Immature natural killer cell (primary cell): ENCODE measurements at regions not wholly inside any gene's neighbourhood (a gene's known extent, or its start where the extent isn't known, plus 50 kb on each side); places are given as distances from the start of the nearest gene placed in this dataset.

Experiments
- DNase-seq, 3 donors: peaks; one replicate each; pipeline ENCODE4 v3.0.0; 2022; ENCODE audit warnings: mixed read lengths in 1 of 3
- H3K27ac Mint-ChIP-seq, 6 donors: one replicate each; pipeline ENCODE4 v1.8.0; 2020; ENCODE audit warnings: mixed read lengths in 6 of 6, mild to moderate bottlenecking in 5 of 6, inconsistent platforms in 4 of 6, moderate library complexity in 3 of 6
- H3K27me3 Mint-ChIP-seq, 3 donors: one replicate each; pipeline ENCODE4 v1.8.0; 2020 to 2021; ENCODE audit warnings: low read depth in 3 of 3, mild to moderate bottlenecking in 3 of 3, mixed read lengths in 3 of 3, moderate library complexity in 3 of 3, inconsistent platforms in 1 of 3
- H3K36me3 Mint-ChIP-seq, 3 donors: one replicate each; pipeline ENCODE4 v1.8.0; 2020; ENCODE audit warnings: mixed read lengths in 3 of 3, inconsistent platforms in 2 of 3, mild to moderate bottlenecking in 2 of 3
- H3K4me1 Mint-ChIP-seq, 2 donors: one replicate each; pipeline ENCODE4 v1.8.0; 2020; ENCODE audit warnings: inconsistent platforms in 2 of 2, mild to moderate bottlenecking in 2 of 2, mixed read lengths in 2 of 2, moderate library complexity in 1 of 2
- H3K4me3 Mint-ChIP-seq, 5 donors: one replicate each; pipeline ENCODE4 v1.8.0; 2020; ENCODE audit warnings: mild to moderate bottlenecking in 5 of 5, mixed read lengths in 5 of 5, inconsistent platforms in 3 of 5, moderate library complexity in 3 of 5
- H3K9me3 Mint-ChIP-seq, 6 donors: one replicate each; pipeline ENCODE4 v1.8.0; 2020; ENCODE audit warnings: mild to moderate bottlenecking in 6 of 6, mixed read lengths in 6 of 6, inconsistent platforms in 4 of 6, moderate library complexity in 3 of 6

- Mint-ChIP-seq H3K4me1 (no peaks in the 10 kb centered on the region), H3K4me3 (no peak overlapping the region), H3K9me3 (peaks cover 0 to 2% (median 0%) of the 10 kb centered on the region in 6 donors), H3K27me3 (peaks cover 0 to 3% (median 2%) of the 10 kb centered on the region in 3 donors), H3K36me3 (no peaks in the 10 kb centered on the region), H3K27ac (no peak overlapping the region)
- DNase-seq: no peak
These were observed 174.2 kb upstream of the NFIA start for GRCh38 chr1:60908159-60908558.

DNA sequence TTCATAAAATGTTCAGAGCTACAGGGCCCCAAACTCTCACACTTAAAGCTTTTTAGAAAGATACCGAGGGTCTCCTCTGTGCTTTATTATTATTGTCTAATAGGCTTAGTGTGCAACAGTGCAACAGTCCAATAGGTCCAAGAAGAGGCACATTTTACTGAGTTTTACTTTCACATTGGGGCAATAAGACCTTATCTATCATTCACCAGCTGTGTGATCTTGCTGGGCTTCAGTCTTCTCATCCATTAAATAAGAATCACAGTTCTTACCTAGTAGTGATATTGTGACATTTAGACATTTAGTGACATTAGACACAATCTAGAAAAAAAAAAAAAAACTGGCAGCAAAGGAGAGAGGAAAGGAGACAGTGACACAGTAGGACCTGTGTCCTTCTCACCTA lies 175.8 kb upstream of the NFIA start:
- no peak for DNase-seq
- Mint-ChIP-seq H3K4me1 (no peaks in the 10 kb centered on the region), H3K9me3 (peaks cover 0 to 2% (median 0%) of the 10 kb centered on the region in 6 donors), H3K36me3 (no peaks in the 10 kb centered on the region), H3K4me3 (no peak overlapping the region), H3K27ac (no peak overlapping the region), H3K27me3 (peaks cover 0 to 3% (median 0%) of the 10 kb centered on the region in 3 donors)

DNA sequence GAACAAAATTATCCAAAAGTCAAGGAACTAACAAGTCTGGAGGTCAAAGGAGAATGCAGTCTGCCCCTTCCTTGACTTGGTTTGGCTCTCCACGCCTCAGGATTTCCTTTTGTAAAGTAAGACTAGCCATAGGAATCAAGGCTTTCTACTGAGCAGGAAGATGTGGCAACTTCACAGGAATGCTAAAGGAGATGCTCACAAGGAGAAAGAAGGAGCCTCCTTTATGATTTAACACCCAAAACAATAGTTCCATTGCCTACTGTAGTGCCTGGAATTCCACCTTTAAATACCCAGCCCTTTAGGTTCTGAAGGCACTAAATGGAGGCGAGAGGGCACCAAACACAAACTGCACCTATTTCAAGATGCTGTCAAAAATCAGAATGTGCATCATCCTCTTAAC lies 176.3 kb upstream of the NFIA start:
- H3K4me3 Mint-ChIP-seq: no peak overlapping the region
- peaks cover 0 to 3% (median 0%) of the 10 kb centered on the region in 3 donors for H3K27me3 Mint-ChIP-seq
- H3K4me1 Mint-ChIP-seq: no peaks in the 10 kb centered on the region
- H3K27ac Mint-ChIP-seq: no peak overlapping the region
- no peak for DNase-seq
- H3K36me3 Mint-ChIP-seq: no peaks in the 10 kb centered on the region
- peaks cover 0 to 2% (median 0%) of the 10 kb centered on the region in 6 donors for H3K9me3 Mint-ChIP-seq

- Mint-ChIP-seq H3K36me3 (no peaks in the 10 kb centered on the region), H3K4me3 (no peak overlapping the region), H3K9me3 (peaks cover 0 to 2% (median 0%) of the 10 kb centered on the region in 6 donors), H3K4me1 (no peaks in the 10 kb centered on the region), H3K27me3 (no peaks in the 10 kb centered on the region), H3K27ac (no peak overlapping the region)
- DNase-seq: no peak
These were observed 178.1 kb upstream of the NFIA start for GRCh38 chr1:60904099-60904851.

- H3K4me3 Mint-ChIP-seq: no peak overlapping the region
- H3K36me3 Mint-ChIP-seq: no peaks in the 10 kb centered on the region
- no peak overlapping the region for H3K27ac Mint-ChIP-seq
- peaks cover 0 to 2% (median 0%) of the 10 kb centered on the region in 6 donors for H3K9me3 Mint-ChIP-seq
- no peaks in the 10 kb centered on the region for H3K27me3 Mint-ChIP-seq
- no peak for DNase-seq
- no peaks in the 10 kb centered on the region for H3K4me1 Mint-ChIP-seq
These were observed 178.8 kb upstream of the NFIA start for GRCh38 chr1:60903591-60903990.

DNA sequence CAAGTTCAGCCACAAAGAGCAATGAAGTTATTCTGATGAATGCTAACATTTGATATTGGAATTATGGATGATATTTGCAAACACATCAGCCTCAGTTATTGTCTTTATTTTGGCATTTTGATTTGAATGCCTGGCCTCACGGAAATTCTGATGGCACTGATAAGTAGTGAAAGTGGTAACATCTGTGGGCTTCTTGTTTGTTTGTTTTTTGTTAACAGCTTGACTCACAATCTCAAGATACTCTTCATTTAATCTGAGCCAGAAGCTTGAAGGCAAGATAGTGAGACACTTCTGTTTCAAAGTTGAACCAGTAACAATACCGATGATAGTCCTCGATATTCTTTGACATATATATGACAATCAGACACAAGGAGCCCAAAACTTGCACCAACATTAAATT lies 182.9 kb upstream of the NFIA start:
- H3K4me1 Mint-ChIP-seq: no peaks in the 10 kb centered on the region
- DNase-seq: no peak
- no peak overlapping the region for H3K27ac Mint-ChIP-seq
- H3K36me3 Mint-ChIP-seq: no peaks in the 10 kb centered on the region
- H3K4me3 Mint-ChIP-seq: no peak overlapping the region
- no peaks in the 10 kb centered on the region for H3K27me3 Mint-ChIP-seq
- no peaks in the 10 kb centered on the region for H3K9me3 Mint-ChIP-seq

GRCh38 chr1:60898987-60899386 lies 183.4 kb upstream of the NFIA start:
- Mint-ChIP-seq H3K27ac (no peak overlapping the region), H3K27me3 (peaks cover 0 to 2% (median 0%) of the 10 kb centered on the region in 3 donors), H3K4me1 (no peaks in the 10 kb centered on the region), H3K4me3 (no peak overlapping the region), H3K36me3 (no peaks in the 10 kb centered on the region), H3K9me3 (peaks cover 0 to 2% (median 0%) of the 10 kb centered on the region in 6 donors)
- DNase-seq: no peak

DNA sequence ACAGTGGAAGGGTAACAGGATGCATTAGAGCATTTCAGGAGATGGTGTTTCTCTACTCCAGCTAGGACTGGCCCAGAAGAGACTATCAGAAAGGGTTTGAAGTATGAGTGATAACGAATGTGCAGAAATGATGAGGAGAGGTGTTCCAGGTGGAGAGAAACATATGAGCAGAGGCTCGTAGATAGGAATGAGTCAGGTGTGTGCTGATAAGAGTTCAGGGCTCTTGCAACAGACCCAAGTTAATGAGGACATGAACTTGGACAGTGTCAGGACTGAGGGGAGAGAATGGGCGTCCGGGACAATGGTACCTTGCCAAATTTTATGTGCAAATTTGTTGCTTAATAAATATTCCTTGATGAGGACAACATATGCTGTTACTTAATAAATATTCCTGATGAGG lies 183.9 kb upstream of the NFIA start:
- DNase-seq: no peak
- no peaks in the 10 kb centered on the region for H3K4me1 Mint-ChIP-seq
- H3K27ac Mint-ChIP-seq: no peak overlapping the region
- no peak overlapping the region for H3K4me3 Mint-ChIP-seq
- no peaks in the 10 kb centered on the region for H3K36me3 Mint-ChIP-seq
- peaks cover 0 to 2% (median 0%) of the 10 kb centered on the region in 3 donors for H3K27me3 Mint-ChIP-seq
- peaks cover 0 to 2% (median 0%) of the 10 kb centered on the region in 6 donors for H3K9me3 Mint-ChIP-seq

- Mint-ChIP-seq H3K36me3 (no peaks in the 10 kb centered on the region), H3K9me3 (peaks cover 0 to 2% (median 0%) of the 10 kb centered on the region in 6 donors), H3K4me1 (no peaks in the 10 kb centered on the region), H3K4me3 (no peak overlapping the region), H3K27ac (no peak overlapping the region), H3K27me3 (peaks cover 0 to 2% (median 0%) of the 10 kb centered on the region in 3 donors)
- no peak for DNase-seq
These were observed 185.5 kb upstream of the NFIA start for GRCh38 chr1:60896701-60897363.

DNA sequence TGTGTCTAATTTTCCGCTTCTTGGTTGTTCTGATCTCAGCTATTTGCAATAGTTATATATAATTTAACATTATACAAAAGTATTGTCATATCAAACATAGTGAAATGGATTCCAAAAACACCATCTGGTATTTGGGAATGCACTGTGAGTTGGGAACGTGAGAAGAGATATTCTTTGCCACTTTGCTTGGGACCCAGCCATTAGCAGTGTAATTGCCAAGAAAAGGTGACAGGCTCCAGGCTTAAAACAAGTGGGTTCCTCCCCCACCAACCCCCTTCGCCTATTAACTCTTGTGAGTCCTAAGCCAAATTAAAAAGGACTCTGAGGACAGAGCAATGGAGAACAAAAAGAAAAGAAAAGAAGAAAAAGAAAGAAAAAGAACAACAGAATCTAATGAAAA lies 186.7 kb upstream of the NFIA start:
- no peaks in the 10 kb centered on the region for H3K4me1 Mint-ChIP-seq
- no peak for DNase-seq
- no peak overlapping the region for H3K27ac Mint-ChIP-seq
- H3K27me3 Mint-ChIP-seq: peaks cover 0 to 2% (median 0%) of the 10 kb centered on the region in 3 donors
- H3K36me3 Mint-ChIP-seq: no peaks in the 10 kb centered on the region
- H3K4me3 Mint-ChIP-seq: no peak overlapping the region
- peaks cover 0 to 2% (median 0%) of the 10 kb centered on the region in 6 donors for H3K9me3 Mint-ChIP-seq

GRCh38 chr1:60895252-60895651 lies 187.1 kb upstream of the NFIA start:
- no peak overlapping the region for H3K27ac Mint-ChIP-seq

GRCh38 chr1:60894741-60895140 lies 187.6 kb upstream of the NFIA start:
- DNase-seq: no peak
- no peak overlapping the region for H3K27ac Mint-ChIP-seq
- H3K4me3 Mint-ChIP-seq: no peak overlapping the region
- H3K27me3 Mint-ChIP-seq: peaks cover 0 to 2% (median 0%) of the 10 kb centered on the region in 3 donors
- no peaks in the 10 kb centered on the region for H3K4me1 Mint-ChIP-seq
- H3K36me3 Mint-ChIP-seq: no peaks in the 10 kb centered on the region
- peaks cover 0 to 2% (median 0%) of the 10 kb centered on the region in 6 donors for H3K9me3 Mint-ChIP-seq

More at GRCh38 chr1:60895252-60895651, 187.1 kb upstream of the NFIA start:
- peaks cover 0 to 2% (median 0%) of the 10 kb centered on the region in 3 donors for H3K27me3 Mint-ChIP-seq
- H3K4me1 Mint-ChIP-seq: no peaks in the 10 kb centered on the region
- DNase-seq: no peak
- no peak overlapping the region for H3K4me3 Mint-ChIP-seq
- peaks cover 0 to 2% (median 0%) of the 10 kb centered on the region in 6 donors for H3K9me3 Mint-ChIP-seq
- no peaks in the 10 kb centered on the region for H3K36me3 Mint-ChIP-seq

GRCh38 chr1:60894130-60894529 lies 188.2 kb upstream of the NFIA start:
- Mint-ChIP-seq H3K36me3 (no peaks in the 10 kb centered on the region), H3K27ac (no peak overlapping the region), H3K27me3 (peaks cover 0 to 2% (median 0%) of the 10 kb centered on the region in 3 donors), H3K4me3 (no peak overlapping the region), H3K4me1 (no peaks in the 10 kb centered on the region), H3K9me3 (peaks cover 0 to 2% (median 0%) of the 10 kb centered on the region in 6 donors)
- DNase-seq: no peak

- Mint-ChIP-seq H3K4me3 (no peak overlapping the region), H3K36me3 (no peaks in the 10 kb centered on the region), H3K27ac (no peak overlapping the region), H3K27me3 (peaks cover 0 to 2% (median 0%) of the 10 kb centered on the region in 3 donors), H3K4me1 (no peaks in the 10 kb centered on the region), H3K9me3 (peaks cover 0 to 2% (median 0%) of the 10 kb centered on the region in 6 donors)
- no peak for DNase-seq
These were observed 189.0 kb upstream of the NFIA start for GRCh38 chr1:60893136-60893930.
